Endothelial cell of hepatic sinusoid (primary cell): ENCODE measurements at regions not wholly inside any gene's neighbourhood (a gene's known extent, or its start where the extent isn't known, plus 50 kb on each side); places are given as distances from the start of the nearest gene placed in this dataset.

Source experiments
- in situ Hi-C: cut with HindIII; loops from 2 replicates; pipeline ENCODE4 v1.10.0; 2017; ENCODE audit warnings: low sequenced_read_pairs

- in situ Hi-C loops: no loop called here
These were observed 372.6 kb downstream of the NR2F2 start for GRCh38 chr15:96703091-96703490.

- in situ Hi-C loops: no loop called here
These were observed 373.5 kb downstream of the NR2F2 start for GRCh38 chr15:96703794-96704550.

- in situ Hi-C loops: loop anchor here (5.0 kb wide), 1 partner anchor 46 kb away; no protein-coding TSS in a partner anchor
These were observed 385.6 kb downstream of the NR2F2 start for GRCh38 chr15:96716075-96716474.

- in situ Hi-C loops: loop anchor here (5.0 kb wide), 1 partner anchor 46 kb away; no protein-coding TSS in a partner anchor
These were observed 386.0 kb downstream of the NR2F2 start for GRCh38 chr15:96716478-96716877.

GRCh38 chr15:96720251-96720650 is 389.8 kb downstream of the NR2F2 start:
- in situ Hi-C loops: no loop called here

GRCh38 chr15:96720656-96721055 is 390.2 kb downstream of the NR2F2 start:
- in situ Hi-C loops: no loop called here

- in situ Hi-C loops: no loop called here
These were observed 398.1 kb downstream of the NR2F2 start for GRCh38 chr15:96728591-96728990.

- in situ Hi-C loops: no loop called here
These were observed 402.2 kb downstream of the NR2F2 start for GRCh38 chr15:96732704-96733103.

- in situ Hi-C loops: no loop called here
These were observed 403.2 kb downstream of the NR2F2 start for GRCh38 chr15:96733721-96734120.

- in situ Hi-C loops: no loop called here
These were observed 405.2 kb downstream of the NR2F2 start for GRCh38 chr15:96735632-96736240.

- in situ Hi-C loops: no loop called here
These were observed 405.9 kb downstream of the NR2F2 start for GRCh38 chr15:96736384-96736783.

- in situ Hi-C loops: no loop called here
These were observed 406.9 kb downstream of the NR2F2 start for GRCh38 chr15:96737408-96737807.

- in situ Hi-C loops: no loop called here
These were observed 416.2 kb downstream of the NR2F2 start for GRCh38 chr15:96746665-96747064.

- in situ Hi-C loops: no loop called here
These were observed 416.8 kb downstream of the NR2F2 start for GRCh38 chr15:96747291-96747690.

GRCh38 chr15:96750361-96750760 is 419.9 kb downstream of the NR2F2 start:
- in situ Hi-C loops: no loop called here

- in situ Hi-C loops: no loop called here
These were observed 425.6 kb downstream of the NR2F2 start for GRCh38 chr15:96756146-96756545.

- in situ Hi-C loops: no loop called here
These were observed 426.2 kb downstream of the NR2F2 start for GRCh38 chr15:96756656-96757055.

GRCh38 chr15:96762566-96762965 is 432.1 kb downstream of the NR2F2 start:
- in situ Hi-C loops: loop anchor here (5.0 kb wide), 1 partner anchor 45 kb away; no protein-coding TSS in a partner anchor

- in situ Hi-C loops: loop anchor here (5.0 kb wide), 1 partner anchor 47 kb away; no protein-coding TSS in a partner anchor
These were observed 434.0 kb downstream of the NR2F2 start for GRCh38 chr15:96764501-96764900.

- in situ Hi-C loops: loop anchor here (5.0 kb wide), 1 partner anchor 48 kb away; no protein-coding TSS in a partner anchor
These were observed 434.4 kb downstream of the NR2F2 start for GRCh38 chr15:96764946-96765345.

GRCh38 chr15:96766366-96766765 is 435.9 kb downstream of the NR2F2 start:
- in situ Hi-C loops: no loop called here
